IMR-90 (cell line): ENCODE measurements at regions not wholly inside any gene's neighbourhood (a gene's known extent, or its start where the extent isn't known, plus 50 kb on each side); places are given as distances from the start of the nearest gene placed in this dataset.

ENCODE experiments used
- ATAC-seq: fragments of 200-7000 bp; cut with Tn5 transposase; 2 replicates; pipeline ENCODE4 v1.9.1; 2020; ENCODE audit warnings: low read depth, mild to moderate bottlenecking, moderate library complexity
- BruUV-seq: library from RNA; stranded (reverse); fragments of 400-500 nt; replicated peaks from 2 replicates; lab custom pipeline; 2021; lab: Mats Ljungman, UMichigan
- CTCF ChIA-PET: fragments of 300-600 bp; formaldehyde crosslinking; extraction: SDS; loops from one replicate; lab custom pipeline; 2021; ENCODE audit warnings: antibody characterized with exemption; lab: Yijun Ruan, JAX
- POLR2A ChIA-PET: fragments of 300-600 bp; sonication (Branson Sonifier 250); formaldehyde crosslinking; loops from one replicate; lab custom pipeline; 2022; ENCODE audit warnings: antibody characterized with exemption; ENCODE audit not compliant: unreplicated experiment; lab: Charles Lee
- DNase-seq: peaks from one replicate; pipeline ENCODE4 v3.0.0; 2013
- H2AFZ ChIP-seq: replicated peaks from 2 replicates; pipeline ENCODE3; 2013; ENCODE audit warnings: low read length, mild to moderate bottlenecking; ENCODE audit not compliant: poor library complexity
- H2AK5ac ChIP-seq: 2 replicates; pipeline ENCODE4 v1.6.1; 2013; ENCODE audit warnings: low read depth, low read length, inconsistent platforms
- H2AK9ac ChIP-seq: replicated peaks from 2 replicates; pipeline ENCODE3; 2013; ENCODE audit warnings: mild to moderate bottlenecking, low read depth, low read length, moderate library complexity; ENCODE audit not compliant: poor library complexity
- H2BK120ac ChIP-seq: 2 replicates; pipeline ENCODE4 v1.6.1; 2013; ENCODE audit warnings: low read depth, low read length, inconsistent platforms
- H2BK15ac ChIP-seq: 3 replicates; pipeline ENCODE4 v1.6.1; 2013; ENCODE audit warnings: low read depth, low read length, inconsistent platforms
- H2BK20ac ChIP-seq: 2 replicates; pipeline ENCODE4 v1.6.1; 2013; ENCODE audit warnings: low read depth, mild to moderate bottlenecking, inconsistent platforms, low read length, moderate library complexity
- H2BK5ac ChIP-seq: 2 replicates; pipeline ENCODE4 v1.6.1; 2013; ENCODE audit warnings: mild to moderate bottlenecking, low read depth, low read length, inconsistent platforms; ENCODE audit not compliant: poor library complexity, severe bottlenecking
- H3K14ac ChIP-seq: replicated peaks from 2 replicates; pipeline ENCODE4 v1.6.1; 2013; ENCODE audit warnings: low read depth, low read length, inconsistent platforms
- H3K18ac ChIP-seq: 2 replicates; pipeline ENCODE4 v1.6.1; 2013; ENCODE audit warnings: low read depth, low read length, control low read depth
- H3K23ac ChIP-seq: 2 replicates; pipeline ENCODE4 v1.6.1; 2013; ENCODE audit warnings: low read depth, low read length, inconsistent platforms
- H3K27ac ChIP-seq: 2 replicates; pipeline ENCODE4 v1.5.1; 2013; ENCODE audit warnings: mild to moderate bottlenecking, control low read depth, low read length; ENCODE audit not compliant: insufficient read depth
- H3K27me3 ChIP-seq: 2 replicates; pipeline ENCODE4 v1.6.1; 2013; ENCODE audit warnings: low read length; ENCODE audit not compliant: control insufficient read depth, insufficient read depth
- H3K36me3 ChIP-seq: 2 replicates; pipeline ENCODE4 v1.6.1; 2013; ENCODE audit warnings: low read length, mixed read lengths; ENCODE audit not compliant: control insufficient read depth, insufficient read depth
- H3K4ac ChIP-seq: 2 replicates; pipeline ENCODE4 v1.6.1; 2013; ENCODE audit warnings: low read depth, low read length, inconsistent platforms
- H3K4me1 ChIP-seq: 2 replicates; pipeline ENCODE4 v1.6.1; 2013; ENCODE audit warnings: low read length, mixed read lengths; ENCODE audit not compliant: control insufficient read depth, insufficient read depth
- H3K4me2 ChIP-seq: 2 replicates; pipeline ENCODE4 v1.6.1; 2013; ENCODE audit warnings: low read depth, mild to moderate bottlenecking, control low read depth, low read length, moderate library complexity
- H3K4me3 ChIP-seq: 2 replicates; pipeline ENCODE4 v1.5.1; 2013; ENCODE audit warnings: low read depth, mild to moderate bottlenecking, control low read depth, low read length, moderate library complexity; ENCODE audit not compliant: insufficient read depth
- H3K56ac ChIP-seq: 2 replicates; pipeline ENCODE4 v1.6.1; 2013; ENCODE audit warnings: low read length, inconsistent platforms; ENCODE audit not compliant: insufficient read depth; ENCODE audit errors: extremely low read depth
- H3K79me1 ChIP-seq, 2 experiments: 2 replicates each; pipeline ENCODE4 v1.6.1; 2013; ENCODE audit warnings: low read length in 2 of 2, inconsistent platforms in 1 of 2, low read depth in 1 of 2
- H3K9ac ChIP-seq: 2 replicates; pipeline ENCODE4 v1.6.1; 2013; ENCODE audit warnings: low read depth, low read length, control low read depth
- H3K9me1 ChIP-seq: 2 replicates; pipeline ENCODE4 v1.6.1; 2013; ENCODE audit warnings: low read length, inconsistent platforms; ENCODE audit not compliant: insufficient read depth
- H3K9me3 ChIP-seq: 2 replicates; pipeline ENCODE4 v1.6.1; 2013; ENCODE audit warnings: low read length; ENCODE audit not compliant: control insufficient read depth, insufficient read depth
- H4K20me1 ChIP-seq: 2 replicates; pipeline ENCODE4 v1.6.1; 2013; ENCODE audit warnings: low read length, inconsistent platforms; ENCODE audit not compliant: insufficient read depth
- H4K5ac ChIP-seq: 2 replicates; pipeline ENCODE4 v1.6.1; 2013; ENCODE audit warnings: mild to moderate bottlenecking, low read depth, low read length, control low read depth
- H4K8ac ChIP-seq, 2 experiments: 2 replicates each; pipeline ENCODE4 v1.6.1; 2013; ENCODE audit warnings: low read depth in 2 of 2, low read length in 2 of 2, control low read depth in 1 of 2, inconsistent platforms in 1 of 2
- H4K91ac ChIP-seq: 2 replicates; pipeline ENCODE4 v1.6.1; 2013; ENCODE audit warnings: low read depth, low read length, inconsistent platforms; ENCODE audit not compliant: insufficient read depth
- BHLHE40 ChIP-seq: fragments of 150-350 bp; IDR thresholded peaks from 2 replicates; pipeline ENCODE4 v1.6.1; 2016; ENCODE audit warnings: mild to moderate bottlenecking, low read depth, low read length
- CEBPB ChIP-seq: IDR thresholded peaks from 2 replicates; pipeline ENCODE4 v1.6.1; 2012; ENCODE audit warnings: low read depth, low read length, improper control_type of control experiment
- CHD1 ChIP-seq: IDR thresholded peaks from 2 replicates; pipeline ENCODE4 v1.6.1; 2012; ENCODE audit warnings: low read depth, low read length, improper control_type of control experiment
- FOS ChIP-seq: fragments of 150-350 bp; IDR thresholded peaks from 2 replicates; pipeline ENCODE4 v1.6.1; 2016; ENCODE audit warnings: low read depth, low read length
- MXI1 ChIP-seq: IDR thresholded peaks from 2 replicates; pipeline ENCODE4 v1.6.1; 2012; ENCODE audit warnings: low read depth, mild to moderate bottlenecking, low read length, moderate library complexity, borderline replicate concordance
- NFE2L2 ChIP-seq: fragments of 150-350 bp; IDR thresholded peaks from 2 replicates; pipeline ENCODE4 v1.6.1; 2016; ENCODE audit warnings: low read depth, mild to moderate bottlenecking, low read length
- POLR2A ChIP-seq: IDR thresholded peaks from 2 replicates; pipeline ENCODE4 v1.6.1; 2012; ENCODE audit warnings: mild to moderate bottlenecking, low read depth, low read length
- RCOR1 ChIP-seq: IDR thresholded peaks from 2 replicates; pipeline ENCODE4 v1.6.1; 2012; ENCODE audit warnings: mild to moderate bottlenecking, low read length, improper control_type of control experiment; ENCODE audit not compliant: insufficient replicate concordance
- WGBS, 2 experiments: methylation state at CpG; one replicate each; pipeline versions ENCODE4 v1.1.5 to v1.1.7; 2013; ENCODE audit warnings: missing lambda C conversion rate in 2 of 2; ENCODE audit not compliant: insufficient read length in 1 of 2; ENCODE audit errors: extremely low coverage in 2 of 2; 5-methylcytosine and 5-hydroxymethylcytosine counted together
- dilution Hi-C: fragments of 300-500 bp; cut with HindIII; formaldehyde crosslinking; loops from one replicate; pipeline ENCODE4 v1.14.3; 2018; ENCODE audit warnings: low sequenced_read_pairs; ENCODE audit not compliant: unreplicated experiment
- in situ Hi-C: fragments of 300-500 bp; cut with MboI; formaldehyde crosslinking; loops from 3 replicates; pipeline ENCODE4 v1.14.3; 2019; ENCODE audit warnings: low sequenced_read_pairs, inconsistent platforms, mixed read lengths
- intact Hi-C: fragments of 100-400 bp; cut with micrococcal nuclease; formaldehyde crosslinking; loops from 2 replicates; pipeline ENCODE4 v1.10.0; 2022
- TF ChIP-seq, protein P1 (sequence below): fragments of 150-350 bp; IDR thresholded peaks from 2 replicates; pipeline ENCODE4 v1.6.1; 2016; ENCODE audit warnings: low read depth, mild to moderate bottlenecking, low read length, moderate library complexity, borderline replicate concordance

DNA sequence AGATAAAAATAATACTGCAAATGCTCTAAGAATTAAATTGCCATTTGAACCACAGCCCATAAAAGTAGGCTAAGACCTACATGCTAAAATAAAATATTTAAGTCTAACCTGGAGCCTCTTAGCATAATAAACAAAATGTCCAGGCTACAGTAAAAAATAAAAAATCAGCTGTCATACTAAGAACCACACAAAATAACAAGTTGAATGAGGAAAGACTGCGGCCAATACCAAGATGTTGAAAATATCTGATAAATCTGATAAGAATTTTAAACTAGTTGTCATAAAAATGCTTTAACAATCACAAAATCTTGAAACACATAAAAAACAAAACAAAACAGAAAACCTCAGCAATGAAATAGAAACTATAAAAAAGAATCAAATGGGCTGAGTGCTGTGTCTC lies 336.9 kb upstream of the MSX2 start:
- POLR2A ChIA-PET, result interaction anchor here (0.8 kb wide), 1 partner anchor 13 kb away, joined by 3 read pairs; no protein-coding TSS in a partner anchor
- CTCF ChIA-PET, result no interaction called here
- Histone ChIP-seq H3K56ac (no peak overlapping the region), H3K27ac (no peak overlapping the region), H3K4ac (no peak overlapping the region), H4K5ac (no peak overlapping the region), H3K9me3 (no peaks in the 10 kb centered on the region), H3K36me3 (no peaks in the 10 kb centered on the region), H2BK120ac (no peak overlapping the region), H4K91ac (no peak overlapping the region), H4K8ac (no peak overlapping the region), H3K9ac (no peak overlapping the region), H3K9me1 (0 out of 2 replicates have a peak, but pooled peaks cover 4% of the 10 kb centered on the region), H2AK9ac (no peak overlapping the region), H3K4me2 (no peak overlapping the region), H2BK5ac (no peak overlapping the region), H3K4me3 (no peak overlapping the region), H3K23ac (no peak overlapping the region), H3K4me1 (peaks cover 13% of the 10 kb centered on the region), H2AK5ac (no peak overlapping the region), H2BK20ac (no peak overlapping the region), H3K14ac (no peak overlapping the region), H3K79me1 (no peaks in the 10 kb centered on the region), H2BK15ac (no peak overlapping the region), H2AFZ (no peak overlapping the region), H3K27me3 (peaks cover 1% of the 10 kb centered on the region), H4K20me1 (no peaks in the 10 kb centered on the region), H3K18ac (no peak overlapping the region)
- BruUV-seq, result no TSS peak
- DNase-seq, result no peak
- ATAC-seq, result no peak
- WGBS, 2 experiments, result no CpG with 5 or more reads among the region's 1 CpG
- intact Hi-C loops (no loop called here), dilution Hi-C loops (no loop called here), in situ Hi-C loops (no loop called here)
- no peak for TF ChIP-seq POLR2A
- TF ChIP-seq RCOR1, result no peak
- TF ChIP-seq CHD1, result no peak
- no peak for TF ChIP-seq NFE2L2
- no peak for TF ChIP-seq MXI1
- no peak for TF ChIP-seq CEBPB
- TF ChIP-seq, protein P1, sequence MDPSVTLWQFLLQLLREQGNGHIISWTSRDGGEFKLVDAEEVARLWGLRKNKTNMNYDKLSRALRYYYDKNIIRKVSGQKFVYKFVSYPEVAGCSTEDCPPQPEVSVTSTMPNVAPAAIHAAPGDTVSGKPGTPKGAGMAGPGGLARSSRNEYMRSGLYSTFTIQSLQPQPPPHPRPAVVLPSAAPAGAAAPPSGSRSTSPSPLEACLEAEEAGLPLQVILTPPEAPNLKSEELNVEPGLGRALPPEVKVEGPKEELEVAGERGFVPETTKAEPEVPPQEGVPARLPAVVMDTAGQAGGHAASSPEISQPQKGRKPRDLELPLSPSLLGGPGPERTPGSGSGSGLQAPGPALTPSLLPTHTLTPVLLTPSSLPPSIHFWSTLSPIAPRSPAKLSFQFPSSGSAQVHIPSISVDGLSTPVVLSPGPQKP, result no peak
- no peak for TF ChIP-seq BHLHE40
- TF ChIP-seq FOS, result no peak
